ENCODE measurements at regions not wholly inside any gene's neighbourhood (a gene's known extent, or its start where the extent isn't known, plus 50 kb on each side); places are given as distances from the start of the nearest gene placed in this dataset.

DNA sequence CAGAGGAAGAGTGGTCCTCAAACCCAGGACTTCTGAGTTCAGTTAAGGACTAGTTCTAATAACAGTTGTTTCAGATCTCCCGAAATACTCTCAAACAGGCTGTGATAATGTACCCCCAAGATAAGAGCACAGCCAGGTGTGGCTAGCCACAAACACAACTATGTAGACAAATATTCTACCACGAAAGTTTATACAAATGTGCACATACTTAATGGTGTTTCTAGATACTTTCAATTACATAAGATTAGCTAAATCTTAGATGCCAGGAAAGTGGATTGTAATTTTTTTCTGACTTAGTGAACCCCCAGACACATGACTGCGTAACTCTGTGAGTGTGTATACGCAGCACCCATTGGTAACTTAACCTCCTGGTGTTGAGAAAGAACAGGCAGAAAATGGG lies 270.0 kb downstream of the USP25 start:
- Mint-ChIP-seq H3K4me3 (no peak overlapping the region), H3K36me3 (no peaks in the 10 kb centered on the region), H3K27me3 (no peaks in the 10 kb centered on the region), H3K27ac (no peak overlapping the region), H3K4me1 (ENCODE audit: unreplicated experiment) (peaks cover 23% of the 10 kb centered on the region), H3K9me3 (no peaks in the 10 kb centered on the region)
- DNase-seq (ENCODE audit: extremely low spot score, unreplicated experiment): no peak
- TF ChIP-seq, protein P1, sequence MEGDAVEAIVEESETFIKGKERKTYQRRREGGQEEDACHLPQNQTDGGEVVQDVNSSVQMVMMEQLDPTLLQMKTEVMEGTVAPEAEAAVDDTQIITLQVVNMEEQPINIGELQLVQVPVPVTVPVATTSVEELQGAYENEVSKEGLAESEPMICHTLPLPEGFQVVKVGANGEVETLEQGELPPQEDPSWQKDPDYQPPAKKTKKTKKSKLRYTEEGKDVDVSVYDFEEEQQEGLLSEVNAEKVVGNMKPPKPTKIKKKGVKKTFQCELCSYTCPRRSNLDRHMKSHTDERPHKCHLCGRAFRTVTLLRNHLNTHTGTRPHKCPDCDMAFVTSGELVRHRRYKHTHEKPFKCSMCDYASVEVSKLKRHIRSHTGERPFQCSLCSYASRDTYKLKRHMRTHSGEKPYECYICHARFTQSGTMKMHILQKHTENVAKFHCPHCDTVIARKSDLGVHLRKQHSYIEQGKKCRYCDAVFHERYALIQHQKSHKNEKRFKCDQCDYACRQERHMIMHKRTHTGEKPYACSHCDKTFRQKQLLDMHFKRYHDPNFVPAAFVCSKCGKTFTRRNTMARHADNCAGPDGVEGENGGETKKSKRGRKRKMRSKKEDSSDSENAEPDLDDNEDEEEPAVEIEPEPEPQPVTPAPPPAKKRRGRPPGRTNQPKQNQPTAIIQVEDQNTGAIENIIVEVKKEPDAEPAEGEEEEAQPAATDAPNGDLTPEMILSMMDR (conservative IDR thresholded peaks at IDR 0.05): no peak

DNA sequence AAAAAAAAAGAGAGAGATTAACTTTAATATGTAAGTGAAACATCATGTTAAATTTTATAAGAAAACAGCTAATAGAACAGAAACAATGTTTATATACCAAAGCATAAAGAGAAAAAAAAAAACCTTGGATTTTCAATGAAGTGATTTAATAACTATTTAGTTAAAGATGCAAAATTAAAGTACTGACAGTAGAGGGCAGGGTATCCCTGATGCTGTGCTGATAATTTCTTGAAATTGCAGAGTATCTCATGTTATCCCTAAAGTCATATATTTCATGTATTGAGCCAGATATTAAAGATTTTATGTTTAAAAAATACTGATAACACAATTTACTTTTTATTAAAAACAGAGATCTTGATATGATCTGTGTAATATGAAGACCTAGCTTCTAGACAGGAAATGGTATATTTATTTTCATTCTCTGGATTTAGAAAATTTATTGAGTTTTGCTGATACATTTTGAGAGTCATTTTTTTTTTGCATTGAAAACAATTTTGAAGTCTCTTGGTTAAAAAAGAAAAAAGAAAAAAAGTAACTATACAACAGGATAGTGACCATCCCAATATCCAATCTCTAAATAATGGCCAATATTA lies 273.2 kb downstream of the USP25 start:
- Mint-ChIP-seq H3K9me3 (no peaks in the 10 kb centered on the region), H3K36me3 (no peaks in the 10 kb centered on the region), H3K27me3 (no peaks in the 10 kb centered on the region), H3K27ac (no peak overlapping the region), H3K4me3 (no peak overlapping the region), H3K4me1 (ENCODE audit: unreplicated experiment) (peaks cover 25% of the 10 kb centered on the region)
- TF ChIP-seq, protein P1 (conservative IDR thresholded peaks at IDR 0.05): peak; percentile 71
- no peak for DNase-seq (ENCODE audit: extremely low spot score, unreplicated experiment)

DNA sequence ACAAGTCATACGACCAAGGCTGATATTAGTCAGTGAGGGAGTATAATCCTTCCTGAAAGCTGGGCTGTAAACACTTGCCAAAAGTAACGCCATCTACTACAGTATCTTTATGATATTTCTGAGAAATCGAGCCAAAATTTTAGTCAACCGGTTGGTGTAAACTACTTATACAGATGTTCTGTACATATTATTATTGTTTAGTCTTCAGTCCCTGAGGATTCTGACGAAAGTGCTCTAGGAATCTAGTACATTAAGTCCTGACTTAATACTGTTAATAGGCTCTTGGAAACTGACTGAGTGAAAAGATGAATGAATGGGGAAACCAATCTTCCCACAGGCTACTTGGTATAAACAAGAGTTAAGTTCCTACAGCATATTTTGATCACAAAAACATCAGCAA lies 274.3 kb downstream of the USP25 start:
- Mint-ChIP-seq H3K4me3 (no peak overlapping the region), H3K36me3 (no peaks in the 10 kb centered on the region), H3K4me1 (ENCODE audit: unreplicated experiment) (peaks cover 32% of the 10 kb centered on the region), H3K27me3 (no peaks in the 10 kb centered on the region), H3K27ac (no peak overlapping the region), H3K9me3 (no peaks in the 10 kb centered on the region)
- TF ChIP-seq, protein P1 (conservative IDR thresholded peaks at IDR 0.05): no peak
- no peak for DNase-seq (ENCODE audit: extremely low spot score, unreplicated experiment)

GRCh38 chr21:16004523-16004922 lies 274.7 kb downstream of the USP25 start:
- TF ChIP-seq, protein P1 (conservative IDR thresholded peaks at IDR 0.05): no peak
- Mint-ChIP-seq H3K4me1 (ENCODE audit: unreplicated experiment) (peaks cover 32% of the 10 kb centered on the region), H3K27ac (no peak overlapping the region), H3K27me3 (no peaks in the 10 kb centered on the region), H3K4me3 (no peak overlapping the region), H3K9me3 (no peaks in the 10 kb centered on the region), H3K36me3 (no peaks in the 10 kb centered on the region)
- no peak for DNase-seq (ENCODE audit: extremely low spot score, unreplicated experiment)

DNA sequence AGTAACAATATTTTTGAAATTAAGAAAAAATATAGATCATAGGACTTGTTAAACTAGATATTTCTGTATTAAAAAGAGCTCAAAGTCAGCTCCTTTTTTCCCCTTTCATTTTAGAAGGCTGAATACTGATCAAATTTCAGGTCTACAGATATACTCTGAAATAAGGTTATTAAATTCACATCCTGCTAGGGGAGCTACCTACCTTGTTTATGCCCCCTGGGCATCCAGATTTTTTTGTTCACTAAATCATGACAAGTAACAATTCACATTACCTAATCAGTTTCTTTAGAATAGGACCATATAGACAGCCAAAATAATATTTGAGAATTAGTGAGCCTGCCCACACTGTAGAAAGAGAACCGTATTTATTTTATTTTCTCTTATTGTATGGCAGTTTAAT lies 276.2 kb downstream of the USP25 start:
- Mint-ChIP-seq H3K27ac (no peak overlapping the region), H3K36me3 (peaks cover 2% of the 10 kb centered on the region), H3K27me3 (no peaks in the 10 kb centered on the region), H3K4me1 (ENCODE audit: unreplicated experiment) (peaks cover 34% of the 10 kb centered on the region), H3K4me3 (no peak overlapping the region), H3K9me3 (peaks cover 7% of the 10 kb centered on the region)
- TF ChIP-seq, protein P1 (conservative IDR thresholded peaks at IDR 0.05): no peak
- DNase-seq (ENCODE audit: extremely low spot score, unreplicated experiment): no peak

GRCh38 chr21:16007943-16008342 lies 278.2 kb downstream of the USP25 start:
- Mint-ChIP-seq H3K27me3 (no peaks in the 10 kb centered on the region), H3K4me3 (no peak overlapping the region), H3K4me1 (ENCODE audit: unreplicated experiment) (peaks cover 40% of the 10 kb centered on the region), H3K36me3 (peaks cover 5% of the 10 kb centered on the region), H3K27ac (no peak overlapping the region), H3K9me3 (peaks cover 11% of the 10 kb centered on the region)
- no peak for DNase-seq (ENCODE audit: extremely low spot score, unreplicated experiment)
- TF ChIP-seq, protein P1 (conservative IDR thresholded peaks at IDR 0.05): no peak

All from type B pancreatic cell (in vitro differentiated cells).